GM23338 (cell line): ENCODE measurements at regions not wholly inside any gene's neighbourhood (a gene's known extent, or its start where the extent isn't known, plus 50 kb on each side); places are given as distances from the start of the nearest gene placed in this dataset.

Experiments used
- ATAC-seq: fragments of 200-7000 bp; cut with Tn5 transposase; 3 replicates; pipeline ENCODE4 v1.9.1; 2020
- DNase-seq: peaks from one replicate; pipeline ENCODE4 v3.0.0-alpha.2; 2015; ENCODE audit warnings: low spot score
- H2AFZ ChIP-seq: fragments of 200-600 bp; sonication (generic); 2 replicates; pipeline ENCODE4 v1.8.0; 2016; ENCODE audit warnings: antibody characterized with exemption, mild to moderate bottlenecking, moderate library complexity
- H3F3A ChIP-seq: fragments of 200-600 bp; sonication (generic); replicated peaks from 2 replicates; pipeline ENCODE4 v1.8.0; 2017; ENCODE audit warnings: antibody characterized with exemption, mixed run types, low read depth
- H3K27ac ChIP-seq: fragments of 200-600 bp; sonication (generic); 2 replicates; pipeline ENCODE4 v1.6.1; 2016; ENCODE audit warnings: low read depth
- H3K27me3 ChIP-seq: fragments of 200-600 bp; sonication (generic); 2 replicates; pipeline ENCODE4 v1.8.0; 2016; ENCODE audit warnings: mild to moderate bottlenecking, mixed run types, moderate library complexity; ENCODE audit not compliant: insufficient read depth
- H3K36me3 ChIP-seq: fragments of 200-600 bp; sonication (generic); 2 replicates; pipeline ENCODE4 v1.8.0; 2016; ENCODE audit warnings: mild to moderate bottlenecking; ENCODE audit not compliant: insufficient read depth
- H3K4me1 ChIP-seq: fragments of 200-600 bp; sonication (generic); 2 replicates; pipeline ENCODE4 v1.8.0; 2016; ENCODE audit warnings: mild to moderate bottlenecking, moderate library complexity; ENCODE audit not compliant: insufficient read depth
- H3K4me2 ChIP-seq: fragments of 200-600 bp; sonication (generic); 2 replicates; pipeline ENCODE4 v1.7.1; 2017; ENCODE audit warnings: mixed run types
- H3K4me3 ChIP-seq: fragments of 200-600 bp; sonication (generic); 2 replicates; pipeline ENCODE4 v1.6.1; 2016; ENCODE audit warnings: mixed run types
- H3K79me2 ChIP-seq: fragments of 200-600 bp; sonication (generic); replicated peaks from 2 replicates; pipeline ENCODE4 v1.8.0; 2017; ENCODE audit warnings: mild to moderate bottlenecking; ENCODE audit not compliant: insufficient read depth
- H3K9me2 ChIP-seq: fragments of 200-600 bp; sonication (generic); 2 replicates; pipeline ENCODE4 v1.8.0; 2017; ENCODE audit not compliant: insufficient read depth
- H4K20me1 ChIP-seq: fragments of 200-600 bp; sonication (generic); replicated peaks from 2 replicates; pipeline ENCODE4 v1.8.0; 2017; ENCODE audit warnings: mild to moderate bottlenecking; ENCODE audit not compliant: insufficient read depth
- H3K27ac Mint-ChIP-seq: 2 replicates; pipeline ENCODE4 v1.8.0; 2020; ENCODE audit warnings: inconsistent platforms, mild to moderate bottlenecking, moderate library complexity, mixed read lengths
- H3K27me3 Mint-ChIP-seq: 3 replicates; pipeline ENCODE4 v1.8.0; 2022; ENCODE audit warnings: low read depth, mild to moderate bottlenecking, moderate library complexity, mixed read lengths, inconsistent platforms; ENCODE audit not compliant: insufficient read depth, poor library complexity
- H3K36me3 Mint-ChIP-seq: 3 replicates; pipeline ENCODE4 v1.8.0; 2021; ENCODE audit warnings: low read depth, mild to moderate bottlenecking, inconsistent platforms, moderate library complexity, mixed read lengths
- H3K4me1 Mint-ChIP-seq: 3 replicates; pipeline ENCODE4 v1.8.0; 2020; ENCODE audit warnings: mild to moderate bottlenecking, inconsistent platforms, mixed read lengths
- H3K4me3 Mint-ChIP-seq: 3 replicates; pipeline ENCODE4 v1.8.0; 2021; ENCODE audit warnings: moderate library complexity, mild to moderate bottlenecking, inconsistent platforms, mixed read lengths
- H3K9me3 Mint-ChIP-seq: 3 replicates; pipeline ENCODE4 v1.8.0; 2020; ENCODE audit warnings: moderate library complexity, mild to moderate bottlenecking, inconsistent platforms, mixed read lengths
- CREB1 ChIP-seq: fragments of 250-450 bp; sonication (Bioruptor Pico); IDR thresholded peaks from 2 replicates; pipeline ENCODE4 v1.5.0; 2020; ENCODE audit warnings: low read depth, mild to moderate bottlenecking, moderate library complexity
- CTCF ChIP-seq, 2 experiments: fragments of 200-600 bp in 1 of 2; sonication (generic) in 1 of 2; conservative IDR thresholded peaks; 2 replicates each; pipeline versions ENCODE4 v1.5.1 to v1.6.1; 2016 to 2017; ENCODE audit warnings: antibody characterized with exemption in 2 of 2, low read depth in 2 of 2, mild to moderate bottlenecking in 2 of 2, moderate library complexity in 1 of 2
- ETS1 ChIP-seq: IDR thresholded peaks from 2 replicates; pipeline ENCODE4 v1.6.1; 2016; ENCODE audit warnings: antibody characterized with exemption
- EZH2 ChIP-seq: fragments of 200-600 bp; sonication (generic); IDR thresholded peaks from one replicate; pipeline ENCODE4 v1.8.0; 2017; ENCODE audit warnings: antibody characterized with exemption, mild to moderate bottlenecking, low read depth; ENCODE audit not compliant: unreplicated experiment
- EZH2phosphoT487 ChIP-seq: fragments of 200-600 bp; sonication (generic); IDR thresholded peaks from one replicate; pipeline ENCODE4 v1.8.1; 2018; ENCODE audit warnings: antibody characterized with exemption; ENCODE audit not compliant: unreplicated experiment
- JUNB ChIP-seq: IDR thresholded peaks from one replicate; pipeline ENCODE4 v1.6.1; 2016; ENCODE audit warnings: antibody characterized with exemption; ENCODE audit not compliant: unreplicated experiment
- NANOG ChIP-seq: IDR thresholded peaks from 2 replicates; pipeline ENCODE4 v1.6.1; 2016; ENCODE audit warnings: antibody characterized with exemption, borderline replicate concordance
- POLR2AphosphoS5 ChIP-seq: IDR thresholded peaks from 2 replicates; pipeline ENCODE4 v1.6.1; 2016; ENCODE audit warnings: antibody characterized with exemption, low read depth
- STAT1 ChIP-seq: IDR thresholded peaks from one replicate; pipeline ENCODE4 v1.6.1; 2016; ENCODE audit warnings: antibody characterized with exemption; ENCODE audit not compliant: unreplicated experiment
- ZNF114 ChIP-seq: fragments of 250-450 bp; sonication (Bioruptor Pico); IDR thresholded peaks from 2 replicates; pipeline ENCODE4 v1.5.0; 2020; ENCODE audit warnings: mild to moderate bottlenecking, moderate library complexity
- ZNF331 ChIP-seq: fragments of 250-450 bp; sonication (Bioruptor Pico); IDR thresholded peaks from 2 replicates; pipeline ENCODE4 v1.5.0; 2020; ENCODE audit warnings: low read depth, mild to moderate bottlenecking, moderate library complexity
- TF ChIP-seq, protein P1 (sequence below): IDR thresholded peaks from one replicate; pipeline ENCODE4 v1.6.1; 2018; ENCODE audit warnings: antibody characterized with exemption; ENCODE audit not compliant: unreplicated experiment
- TF ChIP-seq, protein P2 (sequence below): fragments of 250-450 bp; sonication (Bioruptor Pico); IDR thresholded peaks from 2 replicates; pipeline ENCODE4 v1.5.0; 2020; ENCODE audit warnings: mild to moderate bottlenecking, moderate library complexity

DNA sequence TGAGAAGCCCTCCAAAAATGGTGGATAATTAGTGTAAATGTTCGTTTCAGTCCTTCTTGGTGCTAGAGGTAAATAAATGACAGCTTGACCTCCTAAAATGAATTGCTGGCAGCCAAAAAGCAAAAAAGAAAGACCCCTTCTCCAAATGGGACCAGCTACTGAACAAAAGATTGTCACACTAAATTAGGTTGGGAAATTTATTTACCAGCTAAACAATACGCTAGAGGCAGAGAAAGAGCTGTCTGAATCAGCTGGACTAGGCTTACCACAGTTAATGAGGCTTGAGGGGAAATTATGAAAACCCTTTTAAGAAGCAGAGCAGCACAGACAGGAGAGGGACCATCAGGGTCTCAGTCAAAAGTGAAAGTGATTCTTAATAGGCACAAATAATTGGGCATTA, 498.9 kb downstream of the SUCLA2 start:
- H3K27me3 ChIP-seq, result no peaks in the 10 kb centered on the region
- no peak overlapping the region for H3K4me3 ChIP-seq
- TF ChIP-seq EZH2phosphoT487, result no peak
- TF ChIP-seq NANOG, result no peak
- TF ChIP-seq ZNF114 (CRISPR knock-in tag), result no peak
- TF ChIP-seq CREB1 (CRISPR knock-in tag), result no peak
- no peak for TF ChIP-seq CTCF (conservative IDR thresholded peaks at IDR 0.05; ENCODE audit: low read depth in 2 of 2)
- TF ChIP-seq, protein P1, sequence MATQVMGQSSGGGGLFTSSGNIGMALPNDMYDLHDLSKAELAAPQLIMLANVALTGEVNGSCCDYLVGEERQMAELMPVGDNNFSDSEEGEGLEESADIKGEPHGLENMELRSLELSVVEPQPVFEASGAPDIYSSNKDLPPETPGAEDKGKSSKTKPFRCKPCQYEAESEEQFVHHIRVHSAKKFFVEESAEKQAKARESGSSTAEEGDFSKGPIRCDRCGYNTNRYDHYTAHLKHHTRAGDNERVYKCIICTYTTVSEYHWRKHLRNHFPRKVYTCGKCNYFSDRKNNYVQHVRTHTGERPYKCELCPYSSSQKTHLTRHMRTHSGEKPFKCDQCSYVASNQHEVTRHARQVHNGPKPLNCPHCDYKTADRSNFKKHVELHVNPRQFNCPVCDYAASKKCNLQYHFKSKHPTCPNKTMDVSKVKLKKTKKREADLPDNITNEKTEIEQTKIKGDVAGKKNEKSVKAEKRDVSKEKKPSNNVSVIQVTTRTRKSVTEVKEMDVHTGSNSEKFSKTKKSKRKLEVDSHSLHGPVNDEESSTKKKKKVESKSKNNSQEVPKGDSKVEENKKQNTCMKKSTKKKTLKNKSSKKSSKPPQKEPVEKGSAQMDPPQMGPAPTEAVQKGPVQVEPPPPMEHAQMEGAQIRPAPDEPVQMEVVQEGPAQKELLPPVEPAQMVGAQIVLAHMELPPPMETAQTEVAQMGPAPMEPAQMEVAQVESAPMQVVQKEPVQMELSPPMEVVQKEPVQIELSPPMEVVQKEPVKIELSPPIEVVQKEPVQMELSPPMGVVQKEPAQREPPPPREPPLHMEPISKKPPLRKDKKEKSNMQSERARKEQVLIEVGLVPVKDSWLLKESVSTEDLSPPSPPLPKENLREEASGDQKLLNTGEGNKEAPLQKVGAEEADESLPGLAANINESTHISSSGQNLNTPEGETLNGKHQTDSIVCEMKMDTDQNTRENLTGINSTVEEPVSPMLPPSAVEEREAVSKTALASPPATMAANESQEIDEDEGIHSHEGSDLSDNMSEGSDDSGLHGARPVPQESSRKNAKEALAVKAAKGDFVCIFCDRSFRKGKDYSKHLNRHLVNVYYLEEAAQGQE, result no peak
- TF ChIP-seq ETS1, result no peak
- no peak for TF ChIP-seq JUNB
- no peak for TF ChIP-seq POLR2AphosphoS5
- TF ChIP-seq, protein P2, sequence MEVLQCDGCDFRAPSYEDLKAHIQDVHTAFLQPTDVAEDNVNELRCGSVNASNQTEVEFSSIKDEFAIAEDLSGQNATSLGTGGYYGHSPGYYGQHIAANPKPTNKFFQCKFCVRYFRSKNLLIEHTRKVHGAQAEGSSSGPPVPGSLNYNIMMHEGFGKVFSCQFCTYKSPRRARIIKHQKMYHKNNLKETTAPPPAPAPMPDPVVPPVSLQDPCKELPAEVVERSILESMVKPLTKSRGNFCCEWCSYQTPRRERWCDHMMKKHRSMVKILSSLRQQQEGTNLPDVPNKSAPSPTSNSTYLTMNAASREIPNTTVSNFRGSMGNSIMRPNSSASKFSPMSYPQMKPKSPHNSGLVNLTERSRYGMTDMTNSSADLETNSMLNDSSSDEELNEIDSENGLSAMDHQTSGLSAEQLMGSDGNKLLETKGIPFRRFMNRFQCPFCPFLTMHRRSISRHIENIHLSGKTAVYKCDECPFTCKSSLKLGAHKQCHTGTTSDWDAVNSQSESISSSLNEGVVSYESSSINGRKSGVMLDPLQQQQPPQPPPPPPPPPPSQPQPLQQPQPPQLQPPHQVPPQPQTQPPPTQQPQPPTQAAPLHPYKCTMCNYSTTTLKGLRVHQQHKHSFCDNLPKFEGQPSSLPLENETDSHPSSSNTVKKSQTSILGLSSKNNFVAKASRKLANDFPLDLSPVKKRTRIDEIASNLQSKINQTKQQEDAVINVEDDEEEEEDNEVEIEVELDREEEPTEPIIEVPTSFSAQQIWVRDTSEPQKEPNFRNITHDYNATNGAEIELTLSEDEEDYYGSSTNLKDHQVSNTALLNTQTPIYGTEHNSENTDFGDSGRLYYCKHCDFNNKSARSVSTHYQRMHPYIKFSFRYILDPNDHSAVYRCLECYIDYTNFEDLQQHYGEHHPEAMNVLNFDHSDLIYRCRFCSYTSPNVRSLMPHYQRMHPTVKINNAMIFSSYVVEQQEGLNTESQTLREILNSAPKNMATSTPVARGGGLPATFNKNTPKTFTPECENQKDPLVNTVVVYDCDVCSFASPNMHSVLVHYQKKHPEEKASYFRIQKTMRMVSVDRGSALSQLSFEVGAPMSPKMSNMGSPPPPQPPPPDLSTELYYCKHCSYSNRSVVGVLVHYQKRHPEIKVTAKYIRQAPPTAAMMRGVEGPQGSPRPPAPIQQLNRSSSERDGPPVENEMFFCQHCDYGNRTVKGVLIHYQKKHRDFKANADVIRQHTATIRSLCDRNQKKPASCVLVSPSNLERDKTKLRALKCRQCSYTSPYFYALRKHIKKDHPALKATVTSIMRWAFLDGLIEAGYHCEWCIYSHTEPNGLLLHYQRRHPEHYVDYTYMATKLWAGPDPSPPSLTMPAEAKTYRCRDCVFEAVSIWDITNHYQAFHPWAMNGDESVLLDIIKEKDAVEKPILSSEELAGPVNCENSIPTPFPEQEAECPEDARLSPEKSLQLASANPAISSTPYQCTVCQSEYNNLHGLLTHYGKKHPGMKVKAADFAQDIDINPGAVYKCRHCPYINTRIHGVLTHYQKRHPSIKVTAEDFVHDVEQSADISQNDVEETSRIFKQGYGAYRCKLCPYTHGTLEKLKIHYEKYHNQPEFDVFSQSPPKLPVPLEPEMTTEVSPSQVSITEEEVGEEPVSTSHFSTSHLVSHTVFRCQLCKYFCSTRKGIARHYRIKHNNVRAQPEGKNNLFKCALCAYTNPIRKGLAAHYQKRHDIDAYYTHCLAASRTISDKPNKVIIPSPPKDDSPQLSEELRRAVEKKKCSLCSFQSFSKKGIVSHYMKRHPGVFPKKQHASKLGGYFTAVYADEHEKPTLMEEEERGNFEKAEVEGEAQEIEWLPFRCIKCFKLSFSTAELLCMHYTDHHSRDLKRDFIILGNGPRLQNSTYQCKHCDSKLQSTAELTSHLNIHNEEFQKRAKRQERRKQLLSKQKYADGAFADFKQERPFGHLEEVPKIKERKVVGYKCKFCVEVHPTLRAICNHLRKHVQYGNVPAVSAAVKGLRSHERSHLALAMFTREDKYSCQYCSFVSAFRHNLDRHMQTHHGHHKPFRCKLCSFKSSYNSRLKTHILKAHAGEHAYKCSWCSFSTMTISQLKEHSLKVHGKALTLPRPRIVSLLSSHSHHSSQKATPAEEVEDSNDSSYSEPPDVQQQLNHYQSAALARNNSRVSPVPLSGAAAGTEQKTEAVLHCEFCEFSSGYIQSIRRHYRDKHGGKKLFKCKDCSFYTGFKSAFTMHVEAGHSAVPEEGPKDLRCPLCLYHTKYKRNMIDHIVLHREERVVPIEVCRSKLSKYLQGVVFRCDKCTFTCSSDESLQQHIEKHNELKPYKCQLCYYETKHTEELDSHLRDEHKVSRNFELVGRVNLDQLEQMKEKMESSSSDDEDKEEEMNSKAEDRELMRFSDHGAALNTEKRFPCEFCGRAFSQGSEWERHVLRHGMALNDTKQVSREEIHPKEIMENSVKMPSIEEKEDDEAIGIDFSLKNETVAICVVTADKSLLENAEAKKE (CRISPR knock-in tag), result no peak
- no peak for TF ChIP-seq STAT1
- TF ChIP-seq ZNF331 (CRISPR knock-in tag), result no peak
- TF ChIP-seq EZH2, result no peak
- no peaks in the 10 kb centered on the region for H3F3A ChIP-seq
- Mint-ChIP-seq H3K27ac (no peak overlapping the region), H3K4me1 (peaks cover 6% of the 10 kb centered on the region; the same call in 1 of the 3 replicates), H3K4me3 (no peak overlapping the region), H3K9me3 (no peaks in the 10 kb centered on the region), H3K36me3 (no peaks in the 10 kb centered on the region), H3K27me3 (no peaks in the 10 kb centered on the region)
- no peak for ATAC-seq
- H2AFZ ChIP-seq, result peak overlapping the region; percentile 56; the same call in 1 of the 2 replicates
- H3K27ac ChIP-seq, result no peak overlapping the region
- no peak for DNase-seq
- no peaks in the 10 kb centered on the region for H3K79me2 ChIP-seq
- H3K4me2 ChIP-seq, result no peak overlapping the region
- no peaks in the 10 kb centered on the region for H3K4me1 ChIP-seq
- no peaks in the 10 kb centered on the region for H4K20me1 ChIP-seq
- H3K36me3 ChIP-seq, result no peaks in the 10 kb centered on the region
- 0 out of 2 replicates have a peak, but pooled peaks cover 3% of the 10 kb centered on the region for H3K9me2 ChIP-seq
